ENCODE measurements at regions not wholly inside any gene's neighbourhood (a gene's known extent, or its start where the extent isn't known, plus 50 kb on each side); places are given as distances from the start of the nearest gene placed in this dataset.

DNA sequence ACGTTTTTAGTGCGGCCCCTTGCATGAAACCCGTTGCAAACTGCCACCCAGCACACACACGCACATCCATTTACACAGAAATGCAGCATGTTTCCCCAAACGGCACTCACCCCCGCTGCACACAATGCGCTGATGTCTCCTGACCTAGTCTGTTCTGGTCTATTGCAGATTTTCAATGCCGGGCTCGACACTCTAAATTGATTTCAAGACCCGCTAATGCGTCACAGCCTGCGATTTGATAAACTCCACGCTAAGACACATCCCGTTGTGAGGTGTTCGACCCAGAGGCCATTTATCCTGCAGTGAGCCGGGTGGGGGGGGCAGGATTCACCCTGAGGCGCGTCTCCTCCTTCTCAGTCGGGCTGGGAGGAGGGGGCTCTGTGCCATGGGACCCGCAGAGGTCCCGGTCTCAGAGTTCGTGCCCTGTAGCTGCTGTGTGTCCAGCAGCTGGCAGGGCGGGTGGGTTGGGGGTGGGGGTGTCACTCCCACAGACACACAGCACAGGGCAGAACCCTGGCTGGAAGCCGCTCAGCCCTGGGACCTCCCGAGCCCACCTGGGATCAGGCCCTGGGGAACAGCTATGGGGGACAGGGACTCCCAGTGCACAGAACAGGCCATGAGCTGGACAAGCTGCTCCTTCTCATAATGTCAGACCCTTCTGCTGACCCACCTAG is 367.9 kb downstream of the PREX1 start:
- Histone ChIP-seq H3K9me3 (no peaks in the 10 kb centered on the region), H3K27me3 (no peaks in the 10 kb centered on the region), H3K4me1 (no peaks in the 10 kb centered on the region), H3K36me3 (replicated peaks in 1 of 2; ENCODE audit: insufficient read depth in 1 of 2, low read depth in 2 of 2) (no peaks in the 10 kb centered on the region), H3K27ac (no peak overlapping the region), H3K4me3 (no peak overlapping the region)
- ATAC-seq (no peak), DNase-seq (no peak)
- 58 to 62% methylated on average over 15 to 21 of the region's 25 CpGs for WGBS, 2 donors
- TF ChIP-seq POLR2A (IDR thresholded peaks at IDR 0.05) = no peak
- TF ChIP-seq, protein P1, sequence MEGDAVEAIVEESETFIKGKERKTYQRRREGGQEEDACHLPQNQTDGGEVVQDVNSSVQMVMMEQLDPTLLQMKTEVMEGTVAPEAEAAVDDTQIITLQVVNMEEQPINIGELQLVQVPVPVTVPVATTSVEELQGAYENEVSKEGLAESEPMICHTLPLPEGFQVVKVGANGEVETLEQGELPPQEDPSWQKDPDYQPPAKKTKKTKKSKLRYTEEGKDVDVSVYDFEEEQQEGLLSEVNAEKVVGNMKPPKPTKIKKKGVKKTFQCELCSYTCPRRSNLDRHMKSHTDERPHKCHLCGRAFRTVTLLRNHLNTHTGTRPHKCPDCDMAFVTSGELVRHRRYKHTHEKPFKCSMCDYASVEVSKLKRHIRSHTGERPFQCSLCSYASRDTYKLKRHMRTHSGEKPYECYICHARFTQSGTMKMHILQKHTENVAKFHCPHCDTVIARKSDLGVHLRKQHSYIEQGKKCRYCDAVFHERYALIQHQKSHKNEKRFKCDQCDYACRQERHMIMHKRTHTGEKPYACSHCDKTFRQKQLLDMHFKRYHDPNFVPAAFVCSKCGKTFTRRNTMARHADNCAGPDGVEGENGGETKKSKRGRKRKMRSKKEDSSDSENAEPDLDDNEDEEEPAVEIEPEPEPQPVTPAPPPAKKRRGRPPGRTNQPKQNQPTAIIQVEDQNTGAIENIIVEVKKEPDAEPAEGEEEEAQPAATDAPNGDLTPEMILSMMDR (IDR thresholded peaks at IDR 0.05) = no peak
- intact Hi-C loops (cut with DNase I) = no loop called here

DNA sequence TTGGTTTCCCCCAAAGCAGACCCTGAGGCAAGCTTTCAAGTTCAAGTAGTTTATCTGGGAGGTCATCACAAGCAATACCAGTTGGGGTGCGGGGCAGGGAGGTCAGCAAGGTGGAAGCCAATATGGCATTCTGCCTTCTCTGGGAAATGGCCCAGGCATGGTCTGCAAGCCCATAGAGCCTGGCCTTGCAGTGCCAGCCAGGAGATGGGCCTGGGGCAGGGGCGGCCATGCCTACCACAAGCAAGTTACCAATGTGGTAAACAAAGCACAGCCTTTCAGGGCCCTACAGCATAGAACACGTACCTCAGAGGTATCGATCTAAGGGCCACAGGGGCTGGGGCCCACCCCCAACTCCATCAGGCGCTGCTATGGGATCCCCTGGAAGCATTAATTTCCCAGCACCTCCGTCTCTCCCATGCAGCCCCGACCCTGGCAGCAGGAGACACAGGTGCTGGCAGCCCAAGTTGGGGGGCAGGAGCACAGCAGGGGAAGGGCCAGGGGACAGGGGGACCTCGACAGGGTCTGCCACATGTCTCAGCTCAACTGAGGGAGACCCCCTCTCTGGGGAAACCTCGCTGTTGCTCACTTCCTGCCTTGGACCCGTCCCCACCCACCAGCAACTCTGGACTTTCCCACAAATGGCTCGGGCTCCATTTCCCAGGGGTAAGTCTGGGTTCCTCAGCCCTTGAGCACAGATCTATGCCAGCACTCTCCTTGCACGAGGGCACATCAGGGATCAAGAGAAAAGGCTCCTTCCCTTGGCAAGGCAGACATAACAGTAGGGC is 369.0 kb downstream of the PREX1 start:
- 63 to 68% methylated on average over 8 to 12 of the region's 12 CpGs for WGBS, 2 donors
- Histone ChIP-seq H3K27me3 (no peaks in the 10 kb centered on the region), H3K4me1 (no peaks in the 10 kb centered on the region), H3K27ac (no peak overlapping the region), H3K36me3 (replicated peaks in 1 of 2; ENCODE audit: insufficient read depth in 1 of 2, low read depth in 2 of 2) (no peaks in the 10 kb centered on the region), H3K4me3 (no peak overlapping the region), H3K9me3 (no peaks in the 10 kb centered on the region)
- DNase-seq (no peak), ATAC-seq (no peak)
- intact Hi-C loops (cut with DNase I) = no loop called here
- TF ChIP-seq, protein P1 (IDR thresholded peaks at IDR 0.05) = no peak
- no peak for TF ChIP-seq POLR2A (IDR thresholded peaks at IDR 0.05)

DNA sequence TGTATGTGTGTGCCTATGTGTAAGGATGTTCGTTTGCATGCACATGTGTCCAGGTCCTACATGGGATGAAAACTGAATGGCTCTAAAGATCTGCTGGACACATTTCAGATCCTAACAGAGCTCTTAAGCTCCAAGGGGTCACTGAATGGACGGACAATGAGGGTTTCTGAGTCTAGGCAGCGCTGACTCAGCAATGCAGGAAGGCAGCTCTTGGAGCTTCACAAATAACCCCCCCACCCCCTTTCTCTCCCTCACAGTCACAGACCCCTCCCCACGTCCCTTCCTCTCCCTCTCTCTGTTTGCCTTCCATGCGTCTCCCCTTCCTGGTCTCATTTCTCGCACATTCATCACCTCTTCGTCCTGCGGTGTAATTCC is 369.8 kb downstream of the PREX1 start:
- 66 to 71% methylated on average over 8 of the region's 8 CpGs for WGBS, 2 donors
- no peaks in the 10 kb centered on the region for H3K9me3 ChIP-seq
- intact Hi-C loops (cut with DNase I) = no loop called here
- no peak for ATAC-seq
- H3K27me3 ChIP-seq = no peaks in the 10 kb centered on the region
- H3K4me1 ChIP-seq = no peaks in the 10 kb centered on the region
- DNase-seq = no peak
- H3K36me3 ChIP-seq (replicated peaks in 1 of 2; ENCODE audit: insufficient read depth in 1 of 2, low read depth in 2 of 2) = no peaks in the 10 kb centered on the region
- no peak overlapping the region for H3K4me3 ChIP-seq
- H3K27ac ChIP-seq = no peak overlapping the region
- no peak for TF ChIP-seq POLR2A (IDR thresholded peaks at IDR 0.05)
- TF ChIP-seq, protein P1 (IDR thresholded peaks at IDR 0.05) = no peak

DNA sequence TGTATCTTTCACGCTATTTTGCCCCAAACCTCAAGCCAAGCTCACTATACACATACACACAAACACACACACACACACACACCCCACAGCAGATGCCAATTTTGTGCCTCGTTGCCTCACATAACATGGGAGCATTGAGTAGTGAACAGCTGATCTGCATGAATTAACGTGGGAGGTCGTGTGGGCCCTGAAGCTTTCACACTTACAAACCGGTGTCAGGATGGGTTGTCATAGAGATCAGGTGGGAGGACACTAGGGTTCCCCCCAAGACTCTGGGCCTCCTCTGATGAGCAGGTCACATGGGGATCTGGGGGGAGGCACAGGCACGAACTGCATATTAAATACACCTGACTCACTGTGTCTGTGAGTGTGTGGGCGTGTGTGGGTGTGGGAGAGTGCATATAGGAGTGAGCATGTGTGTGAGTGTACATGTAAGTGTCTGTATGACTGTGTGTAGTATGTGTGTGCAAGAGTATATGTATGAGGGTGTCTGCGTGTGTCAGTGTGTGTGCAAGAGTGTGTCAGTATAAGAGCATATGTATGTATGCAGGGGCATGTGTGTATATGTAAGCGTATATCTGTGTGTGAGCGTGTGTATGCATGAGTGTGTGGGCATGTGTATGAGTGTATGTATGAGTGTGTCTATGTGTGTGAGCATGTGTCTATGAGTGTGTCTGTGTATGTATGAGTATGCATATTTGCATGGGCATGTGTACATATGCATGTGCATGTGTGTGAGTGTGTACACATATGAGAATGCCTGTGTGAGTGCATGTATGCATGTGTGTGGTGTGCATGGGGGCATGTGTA is 370.4 kb downstream of the PREX1 start:
- DNase-seq (no peak), ATAC-seq (no peak)
- no peaks in the 10 kb centered on the region for H3K9me3 ChIP-seq
- 67 to 80% methylated on average over 10 of the region's 10 CpGs for WGBS, 2 donors
- H3K4me1 ChIP-seq = no peaks in the 10 kb centered on the region
- no peak overlapping the region for H3K4me3 ChIP-seq
- intact Hi-C loops (cut with DNase I) = no loop called here
- H3K27me3 ChIP-seq = no peaks in the 10 kb centered on the region
- TF ChIP-seq POLR2A (IDR thresholded peaks at IDR 0.05) = no peak
- TF ChIP-seq, protein P1 (IDR thresholded peaks at IDR 0.05) = no peak
- H3K27ac ChIP-seq = no peak overlapping the region
- no peaks in the 10 kb centered on the region for H3K36me3 ChIP-seq (replicated peaks in 1 of 2; ENCODE audit: insufficient read depth in 1 of 2, low read depth in 2 of 2)

All from body of pancreas (tissue), 4 donors.